ENCODE measurements at regions not wholly inside any gene's neighbourhood (a gene's known extent, or its start where the extent isn't known, plus 50 kb on each side); places are given as distances from the start of the nearest gene placed in this dataset.

- no peak for DNase-seq
- H3K9me3 Mint-ChIP-seq: no peaks in the 10 kb centered on the region
Measured at GRCh38 chr20:55567826-55568225, 437.5 kb downstream of the CBLN4 start.

GRCh38 chr20:55565096-55565773 lies 440.1 kb downstream of the CBLN4 start:
- no peak for TF ChIP-seq CTCF (IDR thresholded peaks at IDR 0.05)
- Mint-ChIP-seq H3K36me3 (ENCODE audit: low read depth) (no peaks in the 10 kb centered on the region), H3K27ac (no peak overlapping the region), H3K4me3 (no peak overlapping the region), H3K4me1 (peaks cover 4% of the 10 kb centered on the region), H3K27me3 (ENCODE audit: low read depth, poor library complexity) (no peaks in the 10 kb centered on the region), H3K9me3 (no peaks in the 10 kb centered on the region)
- no peak for DNase-seq

More at GRCh38 chr20:55567826-55568225, 437.5 kb downstream of the CBLN4 start:
- peaks cover 4% of the 10 kb centered on the region for H3K4me1 Mint-ChIP-seq
- H3K27ac Mint-ChIP-seq: no peak overlapping the region
- H3K27me3 Mint-ChIP-seq (ENCODE audit: low read depth, poor library complexity): no peaks in the 10 kb centered on the region
- no peaks in the 10 kb centered on the region for H3K36me3 Mint-ChIP-seq (ENCODE audit: low read depth)
- no peak overlapping the region for H3K4me3 Mint-ChIP-seq
- no peak for TF ChIP-seq CTCF (IDR thresholded peaks at IDR 0.05)

GRCh38 chr20:55561259-55561658 lies 444.1 kb downstream of the CBLN4 start:
- Mint-ChIP-seq H3K36me3 (ENCODE audit: low read depth) (no peaks in the 10 kb centered on the region), H3K4me3 (no peak overlapping the region), H3K27ac (no peak overlapping the region), H3K4me1 (peaks cover 6% of the 10 kb centered on the region), H3K27me3 (ENCODE audit: low read depth, poor library complexity) (no peaks in the 10 kb centered on the region), H3K9me3 (no peaks in the 10 kb centered on the region)
- no peak for DNase-seq
- no peak for TF ChIP-seq CTCF (IDR thresholded peaks at IDR 0.05)

DNA sequence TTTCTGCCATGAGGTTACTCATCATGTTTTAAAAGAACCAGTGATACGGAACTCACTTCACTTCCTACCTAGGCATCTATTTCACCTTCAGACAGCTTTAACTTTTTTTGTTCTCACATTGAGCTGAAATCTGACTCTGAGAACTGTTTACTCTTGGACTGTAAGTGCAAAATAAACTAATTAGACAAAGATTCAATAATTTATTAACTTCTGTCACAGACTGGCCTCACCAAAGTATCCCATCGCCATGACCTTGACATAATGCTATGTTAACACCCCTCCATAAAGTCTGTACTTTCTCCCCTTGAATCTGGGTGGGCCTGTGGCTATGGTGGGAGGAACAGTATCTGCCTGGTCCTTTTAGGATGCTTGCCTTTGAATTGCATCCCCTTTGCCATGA lies 448.1 kb downstream of the CBLN4 start:
- no peak overlapping the region for H3K4me3 Mint-ChIP-seq
- no peaks in the 10 kb centered on the region for H3K36me3 Mint-ChIP-seq (ENCODE audit: low read depth)
- H3K27me3 Mint-ChIP-seq (ENCODE audit: low read depth, poor library complexity): no peaks in the 10 kb centered on the region
- H3K9me3 Mint-ChIP-seq: peaks cover 5% of the 10 kb centered on the region
- H3K27ac Mint-ChIP-seq: no peak overlapping the region
- DNase-seq: no peak
- H3K4me1 Mint-ChIP-seq: peaks cover 6% of the 10 kb centered on the region
- no peak for TF ChIP-seq CTCF (IDR thresholded peaks at IDR 0.05)

DNA sequence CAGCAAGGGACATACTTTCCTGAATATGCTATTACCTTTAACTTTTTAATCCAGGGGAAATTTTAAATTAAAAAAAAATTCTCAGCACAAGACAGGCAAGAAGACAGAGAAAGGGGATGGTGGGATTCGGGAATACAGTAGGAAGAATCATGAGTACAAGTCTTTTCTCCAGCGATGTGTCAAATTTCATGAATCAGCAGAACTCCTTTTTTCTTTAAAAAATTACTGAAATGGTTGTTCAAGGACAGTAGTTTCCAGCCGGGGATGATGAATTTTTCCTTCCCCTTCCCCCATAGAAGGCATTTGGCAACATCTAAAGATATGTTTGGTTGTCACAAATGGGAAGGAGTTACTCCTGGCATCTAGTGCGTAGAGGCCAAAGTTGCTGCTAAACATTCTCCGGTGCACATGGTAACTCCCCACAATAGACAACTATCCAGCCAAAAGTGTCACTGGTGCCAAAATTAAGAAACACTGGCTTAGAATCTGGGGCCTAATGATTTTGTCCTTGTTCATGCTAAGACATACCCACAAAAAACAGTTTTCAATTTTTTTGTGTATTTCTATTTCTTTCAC lies 450.2 kb downstream of the CBLN4 start:
- H3K36me3 Mint-ChIP-seq (ENCODE audit: low read depth): no peaks in the 10 kb centered on the region
- H3K4me3 Mint-ChIP-seq: no peak overlapping the region
- no peak overlapping the region for H3K27ac Mint-ChIP-seq
- no peaks in the 10 kb centered on the region for H3K27me3 Mint-ChIP-seq (ENCODE audit: low read depth, poor library complexity)
- no peak for TF ChIP-seq CTCF (IDR thresholded peaks at IDR 0.05)
- no peak for DNase-seq
- peaks cover 6% of the 10 kb centered on the region for H3K4me1 Mint-ChIP-seq
- peaks cover 12% of the 10 kb centered on the region for H3K9me3 Mint-ChIP-seq

DNA sequence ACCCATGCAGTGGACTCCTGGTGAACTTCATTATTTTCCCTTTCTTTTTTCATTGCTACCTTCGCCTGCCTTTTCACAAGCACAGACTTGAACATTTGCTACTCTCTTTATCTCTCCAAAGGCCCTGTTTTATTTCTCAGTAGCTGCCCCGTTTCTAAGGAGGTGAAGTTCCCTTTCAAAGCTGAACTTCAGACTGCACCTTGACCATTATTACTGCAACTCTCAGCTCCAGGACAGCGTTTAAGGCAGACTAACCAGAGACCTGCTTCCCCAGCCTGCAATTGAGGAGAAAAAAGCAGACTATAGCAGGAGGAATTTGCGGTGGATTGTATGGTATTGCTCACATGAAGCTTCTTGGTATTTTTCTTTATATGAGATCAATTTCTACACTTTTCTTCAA lies 460.7 kb downstream of the CBLN4 start:
- Mint-ChIP-seq H3K9me3 (no peaks in the 10 kb centered on the region), H3K36me3 (ENCODE audit: low read depth) (no peaks in the 10 kb centered on the region), H3K27me3 (ENCODE audit: low read depth, poor library complexity) (peaks cover 4% of the 10 kb centered on the region), H3K4me3 (no peak overlapping the region), H3K4me1 (no peaks in the 10 kb centered on the region), H3K27ac (no peak overlapping the region)
- DNase-seq: no peak
- no peak for TF ChIP-seq CTCF (IDR thresholded peaks at IDR 0.05)
